GM23248 (cell line): ENCODE measurements at regions not wholly inside any gene's neighbourhood (a gene's known extent, or its start where the extent isn't known, plus 50 kb on each side); places are given as distances from the start of the nearest gene placed in this dataset.

Experiments
- EZH2 ChIP-seq: fragments of 200-600 bp; sonication (generic); IDR thresholded peaks from 2 replicates; pipeline ENCODE4 v1.6.1; 2018; ENCODE audit warnings: antibody characterized with exemption, mild to moderate bottlenecking; ENCODE audit not compliant: insufficient read depth, poor library complexity, severe bottlenecking
- EZH2phosphoT487 ChIP-seq: fragments of 200-600 bp; sonication (generic); IDR thresholded peaks from 2 replicates; pipeline ENCODE4 v1.6.1; 2018; ENCODE audit warnings: antibody characterized with exemption, moderate library complexity, mild to moderate bottlenecking, low read depth; ENCODE audit not compliant: insufficient read depth

DNA sequence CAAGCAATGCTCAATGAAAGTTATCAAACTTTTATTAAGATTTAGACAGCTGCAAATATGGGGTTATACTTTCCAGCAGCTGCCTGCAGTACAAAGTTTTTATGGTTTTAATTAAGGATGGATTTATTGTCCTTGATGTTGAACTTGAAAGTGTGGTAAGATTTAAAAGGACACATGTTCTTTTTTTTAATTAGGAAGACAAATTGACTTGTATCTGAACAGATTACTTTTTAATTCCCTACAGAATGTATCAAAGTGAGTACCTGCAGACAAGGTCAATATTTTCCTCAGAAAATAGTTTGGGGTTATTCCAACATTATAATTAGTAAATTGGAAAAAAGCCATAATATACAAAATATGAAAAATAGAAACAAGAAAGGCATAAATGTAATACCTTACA is 218.2 kb upstream of the NEIL3 start:
- no peak for TF ChIP-seq EZH2phosphoT487
- TF ChIP-seq EZH2 = no peak
